Smooth muscle cell (in vitro differentiated cells): ENCODE measurements at regions not wholly inside any gene's neighbourhood (a gene's known extent, or its start where the extent isn't known, plus 50 kb on each side); places are given as distances from the start of the nearest gene placed in this dataset.

ENCODE experiments used
- DNase-seq: peaks from one replicate; lab custom pipeline; 2025; ENCODE audit not compliant: unreplicated experiment; lab: John Stamatoyannopoulos, UW
- H2AFZ ChIP-seq: fragments of 200-600 bp; sonication (generic); 2 replicates; pipeline ENCODE4 v1.6.0; 2016; ENCODE audit warnings: antibody characterized with exemption, low read depth, mild to moderate bottlenecking
- H3F3A ChIP-seq: fragments of 200-600 bp; sonication (generic); 2 replicates; pipeline ENCODE4 v1.6.0; 2017; ENCODE audit warnings: antibody characterized with exemption, low read depth
- H3K27ac ChIP-seq: fragments of 200-600 bp; sonication (generic); 2 replicates; pipeline ENCODE4 v1.5.1; 2016; ENCODE audit warnings: low read depth, mild to moderate bottlenecking
- H3K27me3 ChIP-seq: fragments of 200-600 bp; sonication (generic); 2 replicates; pipeline ENCODE4 v1.6.1; 2016; ENCODE audit warnings: low read depth, mild to moderate bottlenecking
- H3K36me3 ChIP-seq: fragments of 200-600 bp; sonication (generic); 2 replicates; pipeline ENCODE4 v1.5.1; 2016; ENCODE audit warnings: low read depth
- H3K4me1 ChIP-seq: fragments of 200-600 bp; sonication (generic); 2 replicates; pipeline ENCODE4 v1.5.1; 2016; ENCODE audit warnings: low read depth
- H3K4me2 ChIP-seq: fragments of 200-600 bp; sonication (generic); 2 replicates; pipeline ENCODE4 v1.6.0; 2016; ENCODE audit warnings: mild to moderate bottlenecking
- H3K4me3 ChIP-seq: fragments of 200-600 bp; sonication (generic); 2 replicates; pipeline ENCODE4 v1.5.1; 2016; ENCODE audit warnings: mild to moderate bottlenecking
- H3K79me2 ChIP-seq: fragments of 200-600 bp; sonication (generic); 2 replicates; pipeline ENCODE4 v1.6.0; 2016; ENCODE audit warnings: low read depth, mild to moderate bottlenecking
- H3K9ac ChIP-seq: fragments of 200-600 bp; sonication (generic); 2 replicates; pipeline ENCODE4 v1.6.0; 2016; ENCODE audit warnings: low read depth
- H3K9me3 ChIP-seq: fragments of 200-600 bp; sonication (generic); replicated peaks from 2 replicates; pipeline ENCODE4 v1.5.1; 2016; ENCODE audit warnings: low read depth
- H4K20me1 ChIP-seq: fragments of 200-600 bp; sonication (generic); 2 replicates; pipeline ENCODE4 v1.6.0; 2016; ENCODE audit warnings: low read depth
- CTCF ChIP-seq: fragments of 200-600 bp; sonication (generic); IDR thresholded peaks from 2 replicates; pipeline ENCODE4 v1.5.1; 2017; ENCODE audit warnings: borderline replicate concordance, mild to moderate bottlenecking, antibody characterized with exemption; ENCODE audit not compliant: insufficient read depth, poor library complexity, severe bottlenecking
- WGBS: methylation state at CpG from one replicate; pipeline ENCODE4 v1.1.7; 2016; ENCODE audit warnings: low lambda C conversion rate; 5-methylcytosine and 5-hydroxymethylcytosine counted together

DNA sequence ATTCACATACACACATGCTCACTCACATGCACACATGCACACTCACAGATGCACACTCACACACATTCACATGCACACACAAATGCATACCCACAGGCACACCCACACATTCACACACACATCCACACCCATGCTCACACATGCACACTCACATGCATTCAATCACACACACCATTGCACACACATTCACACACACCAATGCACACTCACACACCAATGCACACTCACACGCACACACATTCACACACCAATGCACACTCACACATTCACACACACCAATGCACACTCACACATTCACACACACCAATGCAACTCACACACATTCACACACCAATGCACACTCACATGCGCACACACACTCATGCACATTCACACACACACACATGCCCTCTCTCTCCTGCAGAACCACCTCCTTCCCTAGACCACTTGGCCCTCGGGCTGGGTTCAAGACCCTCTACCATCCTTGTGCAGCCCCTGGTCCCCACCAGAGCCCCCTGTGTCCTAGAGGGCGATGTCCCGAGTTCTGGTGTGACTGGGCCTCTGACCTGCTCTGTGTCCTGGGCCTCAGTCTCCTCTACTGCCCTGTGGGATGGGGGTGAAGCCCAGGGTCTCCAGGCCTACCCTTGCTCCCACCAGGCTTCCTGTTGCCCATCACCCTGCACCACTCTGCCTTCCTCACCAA lies 139.0 kb downstream of the OLFM1 start:
- WGBS, result 92% methylated on average over 5 of the region's 5 CpGs
- Histone ChIP-seq H2AFZ (no peak overlapping the region), H3K4me2 (no peak overlapping the region), H3K4me3 (no peak overlapping the region), H3K27ac (no peak overlapping the region), H4K20me1 (no peaks in the 10 kb centered on the region), H3K27me3 (peaks cover 10% of the 10 kb centered on the region), H3K36me3 (no peaks in the 10 kb centered on the region), H3K79me2 (no peaks in the 10 kb centered on the region), H3F3A (no peaks in the 10 kb centered on the region), H3K9me3 (no peaks in the 10 kb centered on the region), H3K4me1 (no peaks in the 10 kb centered on the region), H3K9ac (no peak overlapping the region)
- DNase-seq, result no peak
- TF ChIP-seq CTCF, result no peak

DNA sequence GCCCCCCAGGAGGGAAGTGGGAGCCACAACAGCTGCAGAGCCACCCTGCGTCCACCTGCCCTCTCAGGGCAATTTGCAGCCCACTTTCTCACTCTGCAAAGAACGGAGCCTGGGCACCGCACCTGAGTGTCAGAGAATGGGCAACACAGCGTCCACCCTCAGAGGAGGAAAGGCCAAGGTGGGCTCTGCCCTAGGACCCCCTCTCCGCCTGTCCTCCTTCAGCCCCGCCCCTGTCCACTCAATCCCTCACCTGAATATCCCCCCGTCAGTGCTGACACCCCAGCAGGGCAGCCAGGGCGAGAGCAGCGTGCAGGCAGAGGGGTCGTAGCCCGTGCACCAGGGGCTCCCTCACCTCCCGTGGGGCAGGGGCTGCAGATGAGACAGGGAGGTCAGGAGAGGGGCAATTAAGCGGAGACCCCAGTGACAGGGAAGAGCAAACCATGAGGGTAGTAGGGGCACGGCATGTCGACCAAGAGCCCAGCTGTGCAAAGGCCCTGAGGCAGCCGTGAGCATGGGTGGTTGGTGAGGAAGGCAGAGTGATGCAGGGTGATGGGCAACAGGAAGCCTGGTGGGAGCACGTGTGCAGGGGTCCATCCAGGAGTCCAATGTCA lies 140.3 kb downstream of the OLFM1 start:
- Histone ChIP-seq H3K4me2 (no peak overlapping the region), H4K20me1 (no peaks in the 10 kb centered on the region), H3K9ac (no peak overlapping the region), H3K4me3 (no peak overlapping the region), H3K79me2 (no peaks in the 10 kb centered on the region), H3K36me3 (no peaks in the 10 kb centered on the region), H3K4me1 (no peaks in the 10 kb centered on the region), H3K27ac (no peak overlapping the region), H3F3A (no peaks in the 10 kb centered on the region), H3K27me3 (peaks cover 10% of the 10 kb centered on the region), H3K9me3 (no peaks in the 10 kb centered on the region), H2AFZ (no peak overlapping the region)
- WGBS, result 92% methylated on average over 17 of the region's 17 CpGs
- no peak for DNase-seq
- no peak for TF ChIP-seq CTCF

GRCh38 chr9:135228345-135228982 lies 141.0 kb downstream of the OLFM1 start:
- no peak overlapping the region for H3K9ac ChIP-seq
- H3K9me3 ChIP-seq, result no peaks in the 10 kb centered on the region
- no peak for TF ChIP-seq CTCF
- no peak overlapping the region for H3K27ac ChIP-seq
- WGBS, result 86% methylated on average over 18 of the region's 18 CpGs
- no peaks in the 10 kb centered on the region for H4K20me1 ChIP-seq
- H3K4me3 ChIP-seq, result no peak overlapping the region
- H2AFZ ChIP-seq, result no peak overlapping the region
- H3K27me3 ChIP-seq, result peaks cover 10% of the 10 kb centered on the region
- H3F3A ChIP-seq, result no peaks in the 10 kb centered on the region
- no peak overlapping the region for H3K4me2 ChIP-seq
- no peaks in the 10 kb centered on the region for H3K36me3 ChIP-seq
- no peaks in the 10 kb centered on the region for H3K79me2 ChIP-seq
- no peaks in the 10 kb centered on the region for H3K4me1 ChIP-seq
- DNase-seq, result no peak
